Small intestine (tissue), 7 donors: ENCODE measurements at regions not wholly inside any gene's neighbourhood (a gene's known extent, or its start where the extent isn't known, plus 50 kb on each side); places are given as distances from the start of the nearest gene placed in this dataset.

ENCODE experiments used
- DNase-seq, 2 donors: peaks; one replicate each; pipeline versions ENCODE4 v3.0.0 to v3.0.0-alpha.2; 2013
- FAIRE-seq: peaks from 2 replicates; lab custom pipeline; 2012; peaks lifted over from hg19 to GRCh38; lab: Jason Lieb, UNC
- H3K27ac ChIP-seq, 3 donors: one replicate each; pipeline ENCODE4 v1.5.1; 2013; ENCODE audit warnings: low read length in 2 of 3, mild to moderate bottlenecking in 2 of 3, control low read depth in 1 of 3, inconsistent platforms in 1 of 3, low read depth in 1 of 3, moderate library complexity in 1 of 3
- H3K27me3 ChIP-seq, 3 donors: one replicate each; pipeline ENCODE4 v1.6.1; 2013; ENCODE audit warnings: low read length in 3 of 3, inconsistent platforms in 1 of 3; ENCODE audit not compliant: control insufficient read depth in 3 of 3, insufficient read depth in 3 of 3
- H3K36me3 ChIP-seq, 3 donors: one replicate each; pipeline ENCODE4 v1.6.1; 2013; ENCODE audit warnings: low read length in 3 of 3, inconsistent platforms in 1 of 3, low read depth in 1 of 3, mild to moderate bottlenecking in 1 of 3, moderate library complexity in 1 of 3; ENCODE audit not compliant: control insufficient read depth in 3 of 3, insufficient read depth in 2 of 3
- H3K4me1 ChIP-seq, 3 donors: one replicate each; pipeline ENCODE4 v1.6.1; 2013; ENCODE audit warnings: low read length in 2 of 3, inconsistent platforms in 1 of 3, low read depth in 1 of 3, mild to moderate bottlenecking in 1 of 3, moderate library complexity in 1 of 3; ENCODE audit not compliant: control insufficient read depth in 3 of 3, insufficient read depth in 2 of 3
- H3K4me3 ChIP-seq, 3 donors: one replicate each; pipeline ENCODE4 v1.5.1; 2013; ENCODE audit warnings: low read length in 3 of 3, control low read depth in 1 of 3, inconsistent platforms in 1 of 3, low read depth in 1 of 3, mild to moderate bottlenecking in 1 of 3, moderate library complexity in 1 of 3
- H3K9me3 ChIP-seq, 2 donors: one replicate each; pipeline ENCODE4 v1.6.1; 2013; ENCODE audit warnings: low read depth in 1 of 2, low read length in 1 of 2; ENCODE audit not compliant: control insufficient read depth in 2 of 2, insufficient read depth in 1 of 2
- WGBS, 3 donors: extraction: QIAGEN DNeasy Blood & Tissue Kit; methylation state at CpG; one replicate each; pipeline ENCODE4 v1.1.7; 2013; 5-methylcytosine and 5-hydroxymethylcytosine counted together
- donor health status: healthy with polysubstance abuse.
- donor health status: control.
- donor health status: control.
- donor health status: Bipolar disorder and iron deficiency.
- donor health status: healthy.

GRCh38 chr3:124469555-124469954 is 260.7 kb upstream of the UMPS start:
- Histone ChIP-seq H3K4me3 (no peak overlapping the region), H3K27ac (no peak overlapping the region), H3K4me1 (no peaks in the 10 kb centered on the region), H3K27me3 (no peaks in the 10 kb centered on the region), H3K9me3 (no peaks in the 10 kb centered on the region), H3K36me3 (peaks cover 0 to 1% (median 0%) of the 10 kb centered on the region in 3 donors)
- 71 to 89% (median 71%) methylated on average over 5 of the region's 5 CpGs for WGBS, 3 donors
- DNase-seq (no peak), FAIRE-seq (no peak)

- H3K4me3 ChIP-seq: no peak overlapping the region
- 28 to 62% (median 28%) methylated on average over 2 of the region's 2 CpGs for WGBS, 3 donors
- no peaks in the 10 kb centered on the region for H3K27me3 ChIP-seq
- DNase-seq (peak; percentile 30 to 36), FAIRE-seq (no peak)
- no peak overlapping the region for H3K27ac ChIP-seq
- H3K36me3 ChIP-seq: peaks cover 0 to 8% (median 0%) of the 10 kb centered on the region in 3 donors
- H3K9me3 ChIP-seq: no peaks in the 10 kb centered on the region
- H3K4me1 ChIP-seq: no peaks in the 10 kb centered on the region
Measured at GRCh38 chr3:124478830-124479229, 251.4 kb upstream of the UMPS start.

- FAIRE-seq: no peak
- no peak for DNase-seq
- no peaks in the 10 kb centered on the region for H3K27me3 ChIP-seq
- no peaks in the 10 kb centered on the region for H3K9me3 ChIP-seq
- 75 to 93% (median 88%) methylated on average over 2 of the region's 2 CpGs for WGBS, 3 donors
- no peak overlapping the region for H3K27ac ChIP-seq
- peaks cover 0 to 6% (median 0%) of the 10 kb centered on the region in 3 donors for H3K36me3 ChIP-seq
- H3K4me3 ChIP-seq: no peak overlapping the region
- no peaks in the 10 kb centered on the region for H3K4me1 ChIP-seq
Measured at GRCh38 chr3:124483915-124484470, 246.3 kb upstream of the UMPS start.

- 51 to 78% (median 69%) methylated on average over 2 of the region's 2 CpGs for WGBS, 3 donors
Measured at GRCh38 chr3:124486324-124486723, 243.9 kb upstream of the UMPS start.

GRCh38 chr3:124489506-124489905 is 240.7 kb upstream of the UMPS start:
- Histone ChIP-seq H3K4me3 (no peak overlapping the region), H3K27me3 (no peaks in the 10 kb centered on the region), H3K9me3 (no peaks in the 10 kb centered on the region), H3K27ac (no peak overlapping the region), H3K36me3 (peaks cover 0 to 3% (median 0%) of the 10 kb centered on the region in 3 donors), H3K4me1 (no peaks in the 10 kb centered on the region)
- DNase-seq (peak in 1 of 2 donors; percentile 11), FAIRE-seq (no peak)

More at GRCh38 chr3:124486324-124486723, 243.9 kb upstream of the UMPS start:
- no peaks in the 10 kb centered on the region for H3K27me3 ChIP-seq
- no peak overlapping the region for H3K27ac ChIP-seq
- peaks cover 0 to 8% (median 0%) of the 10 kb centered on the region in 3 donors for H3K36me3 ChIP-seq
- no peak for FAIRE-seq
- no peak overlapping the region for H3K4me3 ChIP-seq
- H3K4me1 ChIP-seq: no peaks in the 10 kb centered on the region
- no peak for DNase-seq
- H3K9me3 ChIP-seq: no peaks in the 10 kb centered on the region

GRCh38 chr3:124491098-124491497 is 239.2 kb upstream of the UMPS start:
- H3K4me1 ChIP-seq: no peaks in the 10 kb centered on the region
- H3K27ac ChIP-seq: no peak overlapping the region
- DNase-seq (peak; percentile 50 to 51), FAIRE-seq (no peak)
- H3K36me3 ChIP-seq: peaks cover 0 to 3% (median 0%) of the 10 kb centered on the region in 3 donors
- H3K4me3 ChIP-seq: no peak overlapping the region
- H3K9me3 ChIP-seq: no peaks in the 10 kb centered on the region
- 38 to 52% (median 39%) methylated on average over 8 of the region's 8 CpGs for WGBS, 3 donors
- H3K27me3 ChIP-seq: no peaks in the 10 kb centered on the region

- Histone ChIP-seq H3K27me3 (no peaks in the 10 kb centered on the region), H3K9me3 (no peaks in the 10 kb centered on the region), H3K36me3 (peaks cover 0 to 3% (median 0%) of the 10 kb centered on the region in 3 donors), H3K27ac (no peak overlapping the region), H3K4me3 (no peak overlapping the region), H3K4me1 (no peaks in the 10 kb centered on the region)
- FAIRE-seq: no peak
- 82 to 93% (median 88%) methylated on average over 3 of the region's 3 CpGs for WGBS, 3 donors
- DNase-seq: no peak
Measured at GRCh38 chr3:124491875-124492274, 238.4 kb upstream of the UMPS start.

- FAIRE-seq (no peak), DNase-seq (peak; percentile 73 to 86)
- Histone ChIP-seq H3K27ac (no peak overlapping the region), H3K4me3 (no peak overlapping the region), H3K27me3 (no peaks in the 10 kb centered on the region), H3K9me3 (no peaks in the 10 kb centered on the region), H3K4me1 (no peaks in the 10 kb centered on the region), H3K36me3 (peaks cover 0 to 3% (median 0%) of the 10 kb centered on the region in 3 donors)
- WGBS, 3 donors: 42 to 81% (median 51%) methylated on average over 4 of the region's 4 CpGs
Measured at GRCh38 chr3:124492824-124493223, 237.4 kb upstream of the UMPS start.

GRCh38 chr3:124496061-124496460 is 234.2 kb upstream of the UMPS start:
- Histone ChIP-seq H3K4me3 (no peak overlapping the region), H3K27ac (no peak overlapping the region), H3K9me3 (no peaks in the 10 kb centered on the region), H3K36me3 (peaks cover 0 to 3% (median 0%) of the 10 kb centered on the region in 3 donors), H3K27me3 (no peaks in the 10 kb centered on the region), H3K4me1 (no peaks in the 10 kb centered on the region)
- no peak for DNase-seq
- 63 to 87% (median 75%) methylated on average over 2 of the region's 2 CpGs for WGBS, 3 donors
- FAIRE-seq: no peak
